H9 (cell line): ENCODE measurements at regions not wholly inside any gene's neighbourhood (a gene's known extent, or its start where the extent isn't known, plus 50 kb on each side); places are given as distances from the start of the nearest gene placed in this dataset.

Source experiments
- DNase-seq: peaks from one replicate; pipeline ENCODE4 v3.0.0-alpha.2; 2017
- H2AFZ ChIP-seq: one replicate; pipeline ENCODE4 v1.6.1; 2013; ENCODE audit warnings: mild to moderate bottlenecking, low read length, control low read depth, moderate library complexity
- H2AK5ac ChIP-seq: 2 replicates; pipeline ENCODE4 v1.6.1; 2013; ENCODE audit warnings: low read length, control low read depth, mixed read lengths; ENCODE audit not compliant: insufficient read length
- H2BK120ac ChIP-seq: one replicate; pipeline ENCODE4 v1.6.1; 2013; ENCODE audit warnings: low read depth, mild to moderate bottlenecking, low read length, control low read depth, inconsistent platforms; ENCODE audit not compliant: poor library complexity, severe bottlenecking
- H2BK12ac ChIP-seq: 2 replicates; pipeline ENCODE4 v1.6.1; 2013; ENCODE audit warnings: low read length, control low read depth, mixed read lengths, low read depth; ENCODE audit not compliant: insufficient read length
- H2BK15ac ChIP-seq: 2 replicates; pipeline ENCODE4 v1.6.1; 2013; ENCODE audit warnings: low read depth, low read length, control low read depth
- H2BK20ac ChIP-seq: one replicate; pipeline ENCODE4 v1.6.1; 2013; ENCODE audit warnings: low read depth, mild to moderate bottlenecking, low read length, control low read depth, inconsistent platforms; ENCODE audit not compliant: poor library complexity, severe bottlenecking
- H2BK5ac ChIP-seq: 2 replicates; pipeline ENCODE4 v1.6.1; 2013; ENCODE audit warnings: low read length, control low read depth, mixed read lengths; ENCODE audit not compliant: insufficient read length
- H3K14ac ChIP-seq: 2 replicates; pipeline ENCODE4 v1.6.1; 2013; ENCODE audit warnings: low read length, control low read depth; ENCODE audit not compliant: insufficient read depth
- H3K18ac ChIP-seq: 2 replicates; pipeline ENCODE4 v1.6.1; 2013; ENCODE audit warnings: low read depth, mild to moderate bottlenecking, mixed read lengths, low read length, control low read depth; ENCODE audit not compliant: insufficient read length
- H3K23ac ChIP-seq: 2 replicates; pipeline ENCODE4 v1.6.1; 2013; ENCODE audit warnings: low read length, control low read depth, mixed read lengths, low read depth; ENCODE audit not compliant: insufficient read length
- H3K23me2 ChIP-seq: 2 replicates; pipeline ENCODE4 v1.6.1; 2013; ENCODE audit warnings: low read depth, mild to moderate bottlenecking, mixed read lengths, low read length, control low read depth; ENCODE audit not compliant: insufficient read length, poor library complexity, severe bottlenecking
- H3K27ac ChIP-seq: 2 replicates; pipeline ENCODE4 v1.5.1; 2013; ENCODE audit warnings: low read length, control low read depth, mixed read lengths, low read depth; ENCODE audit not compliant: insufficient read length
- H3K27me3 ChIP-seq: 2 replicates; pipeline ENCODE4 v1.6.1; 2013; ENCODE audit warnings: low read length, control low read depth, inconsistent platforms; ENCODE audit not compliant: insufficient read depth
- H3K4ac ChIP-seq: 2 replicates; pipeline ENCODE4 v1.6.1; 2013; ENCODE audit warnings: low read depth, mild to moderate bottlenecking, control low read depth, inconsistent platforms, low read length, moderate library complexity
- H3K4me1 ChIP-seq: 2 replicates; pipeline ENCODE4 v1.6.1; 2013; ENCODE audit warnings: low read length, control low read depth, inconsistent platforms; ENCODE audit not compliant: insufficient read depth
- H3K4me2 ChIP-seq: 2 replicates; pipeline ENCODE4 v1.6.1; 2013; ENCODE audit warnings: low read length, control low read depth, mixed read lengths; ENCODE audit not compliant: insufficient read length, insufficient read depth
- H3K56ac ChIP-seq: 2 replicates; pipeline ENCODE4 v1.6.1; 2013; ENCODE audit warnings: low read depth, mild to moderate bottlenecking, mixed read lengths, low read length, control low read depth; ENCODE audit not compliant: insufficient read length
- H3K79me1 ChIP-seq: 2 replicates; pipeline ENCODE4 v1.6.1; 2013; ENCODE audit warnings: low read depth, mild to moderate bottlenecking, moderate library complexity, low read length, control low read depth, inconsistent platforms; ENCODE audit not compliant: insufficient read depth, poor library complexity, severe bottlenecking
- H3K79me2 ChIP-seq: 2 replicates; pipeline ENCODE4 v1.6.1; 2013; ENCODE audit warnings: low read length, control low read depth, inconsistent platforms; ENCODE audit not compliant: insufficient read depth
- H3K9ac ChIP-seq: 2 replicates; pipeline ENCODE4 v1.6.1; 2013; ENCODE audit warnings: low read length, control low read depth, mixed read lengths; ENCODE audit not compliant: insufficient read length; ENCODE audit errors: extremely low read depth
- H3K9me3 ChIP-seq: one replicate; pipeline ENCODE4 v1.6.1; 2013; ENCODE audit warnings: low read depth, low read length, inconsistent platforms; ENCODE audit not compliant: control insufficient read depth
- H3T11ph ChIP-seq: one replicate; pipeline ENCODE4 v1.6.1; 2013; ENCODE audit warnings: mild to moderate bottlenecking, low read length, control low read depth, inconsistent platforms
- H4K20me1 ChIP-seq: one replicate; pipeline ENCODE4 v1.6.1; 2013; ENCODE audit not compliant: control insufficient read depth, insufficient read length, insufficient read depth
- H4K5ac ChIP-seq: 2 replicates; pipeline ENCODE4 v1.6.1; 2013; ENCODE audit warnings: low read depth, mild to moderate bottlenecking, mixed read lengths, low read length, control low read depth; ENCODE audit not compliant: insufficient read length
- H4K8ac ChIP-seq: replicated peaks from 2 replicates; pipeline ENCODE4 v1.6.1; 2013; ENCODE audit warnings: low read length, control low read depth, mixed read lengths, low read depth; ENCODE audit not compliant: insufficient read length
- H4K91ac ChIP-seq: 2 replicates; pipeline ENCODE4 v1.6.1; 2013; ENCODE audit warnings: low read depth, mild to moderate bottlenecking, moderate library complexity, mixed read lengths, low read length, control low read depth; ENCODE audit not compliant: insufficient read length
- H3K27ac Mint-ChIP-seq, 3 experiments: 2 replicates in 2 of 3; 3 replicates in 1 of 3; pipeline ENCODE4 v1.8.0; 2020 to 2021; ENCODE audit warnings: mixed read lengths in 3 of 3, mild to moderate bottlenecking in 1 of 3, moderate library complexity in 1 of 3
- H3K27me3 Mint-ChIP-seq: 2 replicates; pipeline ENCODE4 v1.8.0; 2021; ENCODE audit warnings: low read depth, mild to moderate bottlenecking, moderate library complexity, mixed read lengths
- H3K36me3 Mint-ChIP-seq, 3 experiments: 2 replicates in 2 of 3; 3 replicates in 1 of 3; pipeline ENCODE4 v1.8.0; 2020 to 2021; ENCODE audit warnings: low read depth in 3 of 3, mixed read lengths in 3 of 3; ENCODE audit not compliant: insufficient read depth in 1 of 3
- H3K4me1 Mint-ChIP-seq, 2 experiments: 2 replicates each; pipeline ENCODE4 v1.8.0; 2020; ENCODE audit warnings: mixed read lengths in 2 of 2
- H3K4me3 Mint-ChIP-seq, 2 experiments: 2 replicates in 1 of 2; 3 replicates in 1 of 2; pipeline ENCODE4 v1.8.0; 2020 to 2021; ENCODE audit warnings: mild to moderate bottlenecking in 2 of 2, mixed read lengths in 2 of 2, moderate library complexity in 1 of 2
- H3K9me3 Mint-ChIP-seq, 2 experiments: 2 replicates in 1 of 2; 3 replicates in 1 of 2; pipeline ENCODE4 v1.8.0; 2020; ENCODE audit warnings: mild to moderate bottlenecking in 2 of 2, mixed read lengths in 2 of 2, moderate library complexity in 1 of 2
- CTCF ChIP-seq: fragments of 200-600 bp; sonication (generic); conservative IDR thresholded peaks from 3 replicates; pipeline ENCODE4 v1.8.0; 2021; ENCODE audit warnings: antibody characterized with exemption, mild to moderate bottlenecking
- WGBS: extraction: QIAGEN DNeasy Blood & Tissue Kit; methylation state at CpG from one replicate; pipeline ENCODE4 v1.1.7; 2013; ENCODE audit warnings: missing lambda C conversion rate, low lambda C conversion rate, mixed read lengths; ENCODE audit not compliant: insufficient read length; ENCODE audit errors: extremely low coverage; 5-methylcytosine and 5-hydroxymethylcytosine counted together

DNA sequence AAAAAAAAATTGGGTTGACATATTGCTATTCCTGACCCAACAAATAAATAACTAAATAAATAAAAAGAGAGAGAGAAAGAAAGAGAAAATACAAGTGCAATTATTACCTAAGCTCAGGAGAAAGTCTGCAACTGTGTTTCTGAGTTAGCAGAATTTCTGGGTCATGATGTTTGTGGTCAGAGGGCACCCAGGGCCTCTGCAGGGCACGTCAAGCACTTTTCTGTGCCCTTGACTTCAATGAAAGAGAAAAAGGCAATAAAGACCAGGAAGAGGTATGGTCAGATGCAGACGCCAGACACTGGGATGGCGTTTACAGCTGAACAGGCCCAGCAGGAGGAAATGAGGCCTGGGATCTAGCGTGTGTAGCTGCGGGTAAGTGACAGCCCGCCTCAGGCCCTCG lies 160.9 kb upstream of the GDF10 start:
- no peak overlapping the region for H2BK5ac ChIP-seq
- H3K27ac ChIP-seq: no peak overlapping the region
- no peak for TF ChIP-seq CTCF

More for the DNA sequence above, 160.9 kb upstream of the GDF10 start:
- DNase-seq: no peak
- H3K4ac ChIP-seq: no peak overlapping the region
- no peaks in the 10 kb centered on the region for H3K79me2 ChIP-seq
- no peak overlapping the region for H3K56ac ChIP-seq
- no peak overlapping the region for H3K4me3 Mint-ChIP-seq
- no peak overlapping the region for H3K9ac ChIP-seq
- no peak overlapping the region for H4K5ac ChIP-seq
- H3K23me2 ChIP-seq: no peaks in the 10 kb centered on the region
- no peaks in the 10 kb centered on the region for H3K9me3 ChIP-seq
- peaks cover 0 to 1% (median 0%) of the 10 kb centered on the region in 3 experiments; a peak in 1 of 7 replicates for H3K36me3 Mint-ChIP-seq
- H3K14ac ChIP-seq: no peak overlapping the region
- H3T11ph ChIP-seq: no peak overlapping the region
- H3K9me3 Mint-ChIP-seq: peaks cover 1 to 3% of the 10 kb centered on the region in 2 experiments; a peak in 3 of 5 replicates
- H4K91ac ChIP-seq: no peak overlapping the region
- H4K8ac ChIP-seq: no peak overlapping the region
- no peak overlapping the region for H3K4me2 ChIP-seq
- H2BK12ac ChIP-seq: no peak overlapping the region
- no peak overlapping the region for H3K27ac Mint-ChIP-seq
- no peak overlapping the region for H3K18ac ChIP-seq
- H3K4me1 Mint-ChIP-seq: no peaks in the 10 kb centered on the region
- no peak overlapping the region for H2AFZ ChIP-seq
- H4K20me1 ChIP-seq: no peaks in the 10 kb centered on the region
- WGBS: no CpG with 5 or more reads among the region's 7 CpGs
- no peak overlapping the region for H2BK15ac ChIP-seq
- no peaks in the 10 kb centered on the region for H3K27me3 ChIP-seq
- no peaks in the 10 kb centered on the region for H3K79me1 ChIP-seq
- no peak overlapping the region for H2BK120ac ChIP-seq
- no peak overlapping the region for H3K23ac ChIP-seq
- H3K4me1 ChIP-seq: no peaks in the 10 kb centered on the region
- peaks cover 2% of the 10 kb centered on the region for H3K27me3 Mint-ChIP-seq
- H2BK20ac ChIP-seq: no peak overlapping the region
- no peak overlapping the region for H2AK5ac ChIP-seq
